Fibroblast of skin of scalp (primary cell): ENCODE measurements at regions not wholly inside any gene's neighbourhood (a gene's known extent, or its start where the extent isn't known, plus 50 kb on each side); places are given as distances from the start of the nearest gene placed in this dataset.

ENCODE experiments used
- DNase-seq: peaks from one replicate; pipeline ENCODE4 v3.0.0-alpha.2; 2013

GRCh38 chr9:126095546-126096190 is 231.0 kb upstream of the MVB12B start:
- DNase-seq = no peak

- no peak for DNase-seq
Observed at GRCh38 chr9:126096340-126096739, 230.3 kb upstream of the MVB12B start.

- DNase-seq = no peak
Observed at GRCh38 chr9:126097679-126098078, 228.9 kb upstream of the MVB12B start.

- no peak for DNase-seq
Observed at GRCh38 chr9:126106404-126106803, 220.2 kb upstream of the MVB12B start.

- no peak for DNase-seq
Observed at GRCh38 chr9:126107693-126108092, 218.9 kb upstream of the MVB12B start.

DNA sequence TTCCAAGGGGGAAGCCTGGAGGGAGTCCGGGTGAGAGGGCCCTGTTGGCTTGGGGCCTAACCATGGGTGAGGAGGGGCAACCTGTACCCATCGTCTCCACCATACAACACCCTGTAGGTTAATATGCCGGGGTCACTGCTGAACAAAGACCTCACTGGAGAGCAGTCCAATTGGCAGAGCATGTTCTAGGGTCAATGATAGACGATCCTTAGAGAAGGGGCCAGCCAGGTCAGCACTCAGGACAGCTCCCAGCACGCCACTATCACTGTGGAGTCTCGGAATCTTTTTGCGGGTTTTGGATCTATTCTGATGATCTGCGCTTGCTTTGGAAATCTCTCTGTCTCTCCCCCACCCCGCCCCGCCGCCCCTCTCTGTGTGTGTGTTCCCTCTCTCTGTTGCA is 218.4 kb upstream of the MVB12B start:
- DNase-seq = peak; percentile 21

DNA sequence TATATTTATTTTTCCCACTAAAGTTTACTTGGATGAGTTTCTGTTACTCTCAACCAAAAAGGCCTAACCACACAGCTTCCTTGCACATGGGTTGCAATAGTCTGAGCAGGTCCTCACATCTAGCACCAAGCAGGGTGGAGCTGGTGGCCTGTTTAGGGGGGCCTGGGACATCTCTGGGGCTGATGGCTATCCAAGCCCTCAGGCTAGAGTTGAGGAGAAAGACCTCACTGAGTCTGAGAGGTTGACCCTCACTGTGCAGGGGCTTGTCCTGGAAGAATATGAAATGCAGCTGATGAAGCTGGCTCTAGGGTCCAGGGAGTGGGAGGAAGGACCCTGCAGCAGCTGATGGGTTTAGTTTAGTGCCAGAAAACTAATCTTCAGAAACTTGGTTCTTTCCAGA is 217.1 kb upstream of the MVB12B start:
- no peak for DNase-seq

DNA sequence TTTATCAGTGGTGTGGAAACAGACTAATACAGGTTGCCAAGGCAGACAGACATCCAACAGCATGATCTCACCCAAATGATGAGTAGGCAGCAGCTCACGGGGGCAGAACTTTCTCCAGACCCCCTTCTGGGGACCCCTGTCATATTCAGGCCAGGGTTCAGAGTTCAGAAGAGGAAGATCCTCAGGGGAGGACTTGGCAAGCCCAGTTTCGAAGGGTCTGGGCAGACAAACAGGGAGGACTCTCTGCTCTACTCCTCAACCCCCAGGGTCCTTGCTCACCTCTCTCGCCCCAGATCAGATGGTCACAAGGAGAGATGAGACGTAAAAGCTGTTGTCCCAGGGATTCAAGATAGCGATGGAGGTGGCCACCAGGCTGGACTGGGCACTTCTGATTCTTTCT is 215.1 kb upstream of the MVB12B start:
- DNase-seq = no peak

DNA sequence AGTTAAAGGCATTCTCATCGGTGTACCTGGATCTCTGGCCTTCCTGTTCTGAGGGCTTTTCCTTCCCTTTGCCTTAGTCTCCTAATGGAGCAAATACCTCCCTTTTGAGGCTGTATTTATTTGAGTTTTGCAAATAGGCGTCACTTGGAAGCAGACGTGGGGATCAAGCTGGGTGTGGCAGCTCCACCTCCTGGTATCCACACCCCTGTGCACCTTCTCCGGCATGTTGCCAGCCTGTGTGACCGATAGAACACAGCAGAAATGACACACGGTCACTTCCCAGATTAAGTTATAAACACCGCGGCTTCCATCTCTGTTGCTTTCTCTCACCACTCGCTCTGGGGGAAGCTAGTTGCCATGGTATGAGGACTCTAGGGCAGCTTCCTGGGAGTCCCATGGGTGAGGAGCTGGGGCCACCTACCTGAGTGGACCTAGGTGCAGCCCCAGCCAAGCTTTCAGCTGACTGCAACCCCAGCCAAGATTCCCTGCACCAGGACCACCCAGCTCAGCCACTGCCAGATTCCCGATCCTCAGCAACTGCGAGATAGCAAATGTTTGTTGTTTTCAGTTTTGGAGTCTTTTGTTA is 214.4 kb upstream of the MVB12B start:
- DNase-seq = no peak

DNA sequence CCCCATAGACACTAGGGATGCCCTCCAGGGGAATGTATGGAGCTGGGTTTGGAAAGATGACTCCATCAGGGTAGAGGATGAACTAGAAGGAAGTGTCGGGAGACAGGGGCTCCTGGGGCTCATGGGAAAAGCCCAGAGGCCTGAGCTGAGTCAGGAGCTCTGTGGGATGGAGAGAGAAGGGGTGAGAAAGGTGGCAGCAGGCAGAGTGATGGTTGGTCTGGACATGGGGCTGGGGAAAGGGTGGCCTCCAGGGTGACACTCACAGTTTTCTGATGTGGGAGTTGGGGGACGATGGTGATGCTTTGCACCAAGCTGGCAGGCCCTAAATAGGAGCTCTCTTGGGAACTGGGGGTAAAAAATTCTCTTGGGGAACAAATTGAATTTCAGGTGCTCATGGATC is 213.5 kb upstream of the MVB12B start:
- DNase-seq = no peak

DNA sequence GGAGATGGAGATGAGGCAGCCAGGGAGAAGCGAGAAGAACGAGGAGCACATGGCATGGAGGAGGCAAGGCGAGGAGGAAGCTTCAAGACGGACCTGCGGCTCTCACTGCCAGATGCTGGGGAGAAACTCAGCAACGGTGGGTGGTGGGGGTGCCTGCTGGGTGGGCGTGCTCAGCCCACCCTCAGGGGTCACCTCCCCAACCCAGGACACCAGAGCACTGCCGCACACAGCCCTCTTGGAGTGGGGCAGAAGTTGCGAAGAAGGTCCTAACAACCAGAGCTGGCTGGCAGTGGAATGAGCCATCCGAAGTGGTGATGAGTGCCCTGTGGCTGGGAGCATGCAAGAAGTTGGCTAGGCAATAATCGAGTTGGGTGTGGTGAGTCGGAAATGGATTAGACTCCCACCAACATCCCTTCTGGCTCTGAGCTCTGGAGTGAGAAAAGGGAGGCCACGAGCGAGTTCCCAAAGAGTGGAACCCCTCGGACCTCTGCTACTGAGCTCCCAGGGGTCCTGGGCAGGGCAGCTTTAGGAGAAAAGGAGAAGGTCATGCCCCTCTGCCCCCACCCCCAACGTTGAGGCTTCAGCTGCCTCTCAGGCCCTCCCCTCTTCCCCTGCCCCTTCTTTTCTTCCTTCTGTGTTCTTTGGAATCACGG is 212.7 kb upstream of the MVB12B start:
- no peak for DNase-seq

DNA sequence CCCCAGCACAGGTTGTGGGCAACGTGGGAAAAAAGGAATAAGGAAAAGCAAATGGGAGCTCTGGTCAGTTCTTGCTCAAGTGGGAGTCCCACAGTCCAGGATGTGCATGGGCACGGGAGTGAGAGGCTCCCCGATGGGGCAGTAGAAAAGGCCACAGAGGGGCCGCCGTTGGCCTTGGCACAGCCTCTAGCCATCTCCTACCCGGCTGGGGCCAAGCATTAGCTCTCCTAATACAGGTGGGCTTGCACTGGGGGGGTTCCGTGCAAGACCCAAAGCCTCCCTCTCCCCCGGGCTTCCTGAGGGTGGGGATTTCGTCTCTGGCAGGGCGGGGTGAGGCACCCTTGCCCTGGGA is 212.2 kb upstream of the MVB12B start:
- DNase-seq = no peak

DNA sequence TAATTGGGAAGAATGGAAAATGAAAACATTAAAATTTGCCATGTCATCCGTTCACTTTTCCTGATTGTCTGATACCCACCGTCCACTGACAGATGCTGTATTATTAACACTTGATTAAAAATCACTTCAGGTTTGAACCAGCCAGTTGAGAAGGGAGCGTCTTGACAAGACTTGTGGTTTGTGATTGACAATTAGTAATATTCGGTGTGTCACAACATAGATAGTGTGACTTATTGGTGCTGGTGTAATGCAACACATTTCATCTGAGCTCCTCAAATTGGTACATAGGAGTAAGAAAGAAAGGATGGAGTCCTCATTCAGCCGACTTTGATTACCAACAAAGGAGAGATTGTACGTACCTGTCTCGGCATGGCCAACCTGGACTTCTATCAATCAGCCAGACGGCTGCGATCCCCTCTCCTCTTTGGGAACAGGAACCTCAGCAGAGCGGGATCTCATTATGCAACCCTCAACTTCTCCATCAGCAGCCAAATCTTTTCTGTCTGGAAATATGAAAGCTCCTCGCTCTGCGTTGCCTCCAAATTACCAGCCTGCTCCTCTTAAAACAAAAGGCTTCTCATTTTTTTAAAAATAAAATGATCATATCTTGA is 211.7 kb upstream of the MVB12B start:
- DNase-seq = no peak

- DNase-seq = no peak
Observed at GRCh38 chr9:126116351-126117157, 210.1 kb upstream of the MVB12B start.

- no peak for DNase-seq
Observed at GRCh38 chr9:126117158-126117425, 209.5 kb upstream of the MVB12B start.

GRCh38 chr9:126117631-126118030 is 209.0 kb upstream of the MVB12B start:
- DNase-seq = no peak

- DNase-seq = no peak
Observed at GRCh38 chr9:126119731-126120130, 206.9 kb upstream of the MVB12B start.

- DNase-seq = no peak
Observed at GRCh38 chr9:126122901-126123616, 203.6 kb upstream of the MVB12B start.

GRCh38 chr9:126123927-126124326 is 202.7 kb upstream of the MVB12B start:
- no peak for DNase-seq

DNA sequence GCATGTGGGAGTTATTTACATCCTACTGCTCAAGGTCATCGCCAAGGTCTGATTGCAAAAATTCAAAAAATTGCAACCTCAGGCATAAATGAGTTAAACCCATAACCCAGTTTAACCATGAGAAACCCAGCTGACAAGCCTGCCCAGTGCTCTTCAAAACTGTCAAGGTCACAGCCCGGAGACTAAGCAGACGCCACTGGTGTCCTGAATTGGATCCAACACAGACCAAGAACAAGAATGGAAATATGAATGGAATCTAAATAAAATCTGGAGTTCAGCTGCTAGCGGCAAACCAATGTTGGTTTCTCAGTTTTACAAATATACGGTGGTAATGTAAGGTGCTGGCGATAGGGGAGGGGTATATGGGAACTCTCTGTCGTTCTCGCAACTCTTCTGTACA is 201.5 kb upstream of the MVB12B start:
- DNase-seq = peak; percentile 3

GRCh38 chr9:126125577-126125976 is 201.1 kb upstream of the MVB12B start:
- no peak for DNase-seq

DNA sequence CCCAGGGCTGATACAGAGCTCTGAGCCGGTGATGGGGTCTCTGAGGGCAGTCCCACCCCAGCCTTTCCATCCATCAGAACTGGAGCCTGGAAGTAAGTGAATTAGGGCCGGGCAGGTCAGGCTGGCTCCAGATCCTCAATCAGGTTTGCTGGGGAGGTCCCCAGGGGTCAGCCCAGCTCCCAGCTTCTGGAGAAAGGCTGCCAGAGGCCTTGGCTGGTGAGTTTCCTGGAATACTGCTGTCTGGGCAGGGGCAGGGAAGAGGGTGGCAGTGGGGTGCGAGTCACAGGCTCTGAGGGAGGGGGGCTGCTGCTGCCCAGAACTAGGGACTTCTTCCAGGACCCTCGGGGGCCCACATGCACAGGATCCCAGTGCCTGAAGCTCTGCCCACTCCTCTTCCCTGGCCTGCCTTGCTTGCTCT is 200.6 kb upstream of the MVB12B start:
- no peak for DNase-seq

DNA sequence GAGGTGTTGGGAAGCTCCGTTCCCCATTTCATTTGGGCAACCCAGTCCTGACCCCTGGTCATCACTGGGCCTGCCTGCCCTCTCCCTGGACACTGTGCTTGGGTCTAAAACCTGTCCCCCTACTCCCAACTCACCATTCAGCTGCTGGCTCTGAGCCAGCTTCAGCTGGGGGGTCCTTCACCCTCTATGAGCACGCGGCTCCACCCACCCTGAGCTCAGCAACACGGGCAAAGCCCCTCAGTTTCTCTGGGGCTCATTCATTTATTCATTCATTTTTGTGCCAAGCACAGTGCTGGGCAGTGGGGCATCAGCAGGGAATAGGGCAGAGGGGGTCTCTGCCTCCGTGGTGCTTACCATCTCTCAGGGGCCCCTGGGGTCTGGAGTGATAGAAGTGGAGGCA is 199.8 kb upstream of the MVB12B start:
- DNase-seq = no peak
